Activated CD4-positive, CD25-positive, alpha-beta regulatory T cell (primary cell): ENCODE measurements at regions not wholly inside any gene's neighbourhood (a gene's known extent, or its start where the extent isn't known, plus 50 kb on each side); places are given as distances from the start of the nearest gene placed in this dataset.
"Not testable (repeated sequence)": the region's sequence is repeated elsewhere in the genome, so short reads cannot be mapped to it uniquely, and the experiment has no call there.

Experiments used
- DNase-seq, 4 experiments: peaks; one replicate each; lab custom pipeline; 2025; lab: John Stamatoyannopoulos, UW

- no peak for DNase-seq
Observed at GRCh38 chr2:48220501-48220900, 94.0 kb upstream of the FOXN2 start.

GRCh38 chr2:48221846-48222516 is 92.5 kb upstream of the FOXN2 start:
- no peak for DNase-seq

- no peak for DNase-seq
Observed at GRCh38 chr2:48227617-48228344, 86.7 kb upstream of the FOXN2 start.

GRCh38 chr2:48228345-48228684 is 86.2 kb upstream of the FOXN2 start:
- no peak for DNase-seq

GRCh38 chr2:48229063-48229462 is 85.4 kb upstream of the FOXN2 start:
- no peak for DNase-seq

GRCh38 chr2:48230834-48231233 is 83.6 kb upstream of the FOXN2 start:
- DNase-seq, result no peak

- no peak for DNase-seq
Observed at GRCh38 chr2:48232351-48232750, 82.1 kb upstream of the FOXN2 start.

GRCh38 chr2:48233005-48233404 is 81.5 kb upstream of the FOXN2 start:
- DNase-seq, result no peak

GRCh38 chr2:48233824-48234223 is 80.7 kb upstream of the FOXN2 start:
- DNase-seq, result not testable (repeated sequence)

- DNase-seq, result no peak
Observed at GRCh38 chr2:48235076-48235475, 79.4 kb upstream of the FOXN2 start.

GRCh38 chr2:48238381-48238780 is 76.1 kb upstream of the FOXN2 start:
- no peak for DNase-seq

- no peak for DNase-seq
Observed at GRCh38 chr2:48240912-48241311, 73.6 kb upstream of the FOXN2 start.

GRCh38 chr2:48247206-48247605 is 67.3 kb upstream of the FOXN2 start:
- no peak for DNase-seq

GRCh38 chr2:48248251-48248933 is 66.1 kb upstream of the FOXN2 start:
- no peak for DNase-seq

- DNase-seq, result no peak
Observed at GRCh38 chr2:48249025-48249424, 65.5 kb upstream of the FOXN2 start.

GRCh38 chr2:48249631-48250473 is 64.6 kb upstream of the FOXN2 start:
- DNase-seq, result no peak

GRCh38 chr2:48250474-48250844 is 64.0 kb upstream of the FOXN2 start:
- DNase-seq, result no peak

- no peak for DNase-seq
Observed at GRCh38 chr2:48250943-48251342, 63.5 kb upstream of the FOXN2 start.

GRCh38 chr2:48251437-48252148 is 62.9 kb upstream of the FOXN2 start:
- no peak for DNase-seq

- no peak for DNase-seq
Observed at GRCh38 chr2:48253301-48253700, 61.2 kb upstream of the FOXN2 start.

- DNase-seq, result no peak
Observed at GRCh38 chr2:48254839-48255238, 59.6 kb upstream of the FOXN2 start.

GRCh38 chr2:48257456-48257855 is 57.0 kb upstream of the FOXN2 start:
- DNase-seq, result no peak
